Mucosa of stomach (tissue), 1 donor: ENCODE measurements at regions not wholly inside any gene's neighbourhood (a gene's known extent, or its start where the extent isn't known, plus 50 kb on each side); places are given as distances from the start of the nearest gene placed in this dataset.

Experiments
- H3K27me3 ChIP-seq: one replicate; pipeline ENCODE4 v1.7.0; 2013; ENCODE audit warnings: mild to moderate bottlenecking, low read length; ENCODE audit not compliant: control insufficient read depth, insufficient read depth
- H3K36me3 ChIP-seq: one replicate; pipeline ENCODE4 v1.7.0; 2013; ENCODE audit warnings: low read length; ENCODE audit not compliant: control insufficient read depth, insufficient read depth
- H3K4me1 ChIP-seq: one replicate; pipeline ENCODE4 v1.7.0; 2013; ENCODE audit warnings: mild to moderate bottlenecking, low read length; ENCODE audit not compliant: control insufficient read depth, insufficient read depth
- H3K4me3 ChIP-seq: one replicate; pipeline ENCODE4 v1.7.0; 2013; ENCODE audit warnings: low read length
- H3K9ac ChIP-seq: one replicate; pipeline ENCODE4 v1.7.0; 2013; ENCODE audit warnings: mild to moderate bottlenecking, low read length, moderate library complexity
- H3K9me3 ChIP-seq: one replicate; pipeline ENCODE4 v1.7.0; 2013; ENCODE audit warnings: mild to moderate bottlenecking, low read length, moderate library complexity; ENCODE audit not compliant: control insufficient read depth
- donor health status: Pancreatic carcinoma.

- Histone ChIP-seq H3K9me3 (no peaks in the 10 kb centered on the region), H3K9ac (no peak overlapping the region), H3K27me3 (no peaks in the 10 kb centered on the region), H3K36me3 (no peaks in the 10 kb centered on the region), H3K4me1 (no peaks in the 10 kb centered on the region), H3K4me3 (no peak overlapping the region)
Measured at GRCh38 chr1:198927129-198927528, 288.3 kb downstream of the PTPRC start.

GRCh38 chr1:198929111-198929604 is 290.3 kb downstream of the PTPRC start:
- Histone ChIP-seq H3K9ac (no peak overlapping the region), H3K4me3 (no peak overlapping the region), H3K4me1 (no peaks in the 10 kb centered on the region), H3K36me3 (no peaks in the 10 kb centered on the region), H3K9me3 (no peaks in the 10 kb centered on the region), H3K27me3 (no peaks in the 10 kb centered on the region)

- Histone ChIP-seq H3K4me1 (no peaks in the 10 kb centered on the region), H3K4me3 (no peak overlapping the region)
Measured at GRCh38 chr1:198929961-198930599, 291.2 kb downstream of the PTPRC start.

GRCh38 chr1:198932351-198932991 is 293.6 kb downstream of the PTPRC start:
- Histone ChIP-seq H3K9me3 (no peaks in the 10 kb centered on the region), H3K4me3 (no peak overlapping the region), H3K9ac (no peak overlapping the region), H3K36me3 (no peaks in the 10 kb centered on the region), H3K4me1 (peaks cover 5% of the 10 kb centered on the region), H3K27me3 (no peaks in the 10 kb centered on the region)

More at GRCh38 chr1:198929961-198930599, 291.2 kb downstream of the PTPRC start:
- no peaks in the 10 kb centered on the region for H3K27me3 ChIP-seq
- H3K36me3 ChIP-seq, result no peaks in the 10 kb centered on the region
- H3K9ac ChIP-seq, result peak overlapping the region; percentile 35
- H3K9me3 ChIP-seq, result no peaks in the 10 kb centered on the region

- Histone ChIP-seq H3K4me1 (peaks cover 5% of the 10 kb centered on the region), H3K9me3 (no peaks in the 10 kb centered on the region), H3K36me3 (no peaks in the 10 kb centered on the region), H3K27me3 (no peaks in the 10 kb centered on the region), H3K9ac (no peak overlapping the region), H3K4me3 (no peak overlapping the region)
Measured at GRCh38 chr1:198933515-198934222, 294.8 kb downstream of the PTPRC start.

- Histone ChIP-seq H3K36me3 (no peaks in the 10 kb centered on the region), H3K9me3 (no peaks in the 10 kb centered on the region), H3K27me3 (no peaks in the 10 kb centered on the region), H3K4me3 (no peak overlapping the region), H3K4me1 (peaks cover 5% of the 10 kb centered on the region), H3K9ac (no peak overlapping the region)
Measured at GRCh38 chr1:198934426-198934825, 295.6 kb downstream of the PTPRC start.

GRCh38 chr1:198934901-198935305 is 296.1 kb downstream of the PTPRC start:
- no peaks in the 10 kb centered on the region for H3K27me3 ChIP-seq
- peaks cover 5% of the 10 kb centered on the region for H3K4me1 ChIP-seq
- peak overlapping the region; percentile 31 for H3K4me3 ChIP-seq
- no peaks in the 10 kb centered on the region for H3K36me3 ChIP-seq
- no peaks in the 10 kb centered on the region for H3K9me3 ChIP-seq
- no peak overlapping the region for H3K9ac ChIP-seq

- Histone ChIP-seq H3K9me3 (no peaks in the 10 kb centered on the region), H3K9ac (peak overlapping the region; percentile 28), H3K4me3 (peak overlapping the region; percentile 31), H3K36me3 (no peaks in the 10 kb centered on the region), H3K27me3 (no peaks in the 10 kb centered on the region), H3K4me1 (peaks cover 5% of the 10 kb centered on the region)
Measured at GRCh38 chr1:198935306-198935921, 296.6 kb downstream of the PTPRC start.

- H3K4me3 ChIP-seq, result no peak overlapping the region
- peak overlapping the region; percentile 23 for H3K9ac ChIP-seq
- no peaks in the 10 kb centered on the region for H3K36me3 ChIP-seq
- peaks cover 5% of the 10 kb centered on the region for H3K4me1 ChIP-seq
- H3K27me3 ChIP-seq, result no peaks in the 10 kb centered on the region
- no peaks in the 10 kb centered on the region for H3K9me3 ChIP-seq
Measured at GRCh38 chr1:198936371-198937083, 297.7 kb downstream of the PTPRC start.

GRCh38 chr1:198937231-198938031 is 298.6 kb downstream of the PTPRC start:
- Histone ChIP-seq H3K9ac (peak overlapping the region; percentile 23), H3K27me3 (no peaks in the 10 kb centered on the region), H3K36me3 (no peaks in the 10 kb centered on the region), H3K9me3 (no peaks in the 10 kb centered on the region), H3K4me1 (peaks cover 5% of the 10 kb centered on the region), H3K4me3 (no peak overlapping the region)

- Histone ChIP-seq H3K9ac (no peak overlapping the region), H3K4me3 (no peak overlapping the region)
Measured at GRCh38 chr1:198939286-198939685, 300.4 kb downstream of the PTPRC start.

More at GRCh38 chr1:198939286-198939685, 300.4 kb downstream of the PTPRC start:
- Histone ChIP-seq H3K9me3 (no peaks in the 10 kb centered on the region), H3K27me3 (no peaks in the 10 kb centered on the region), H3K4me1 (peaks cover 5% of the 10 kb centered on the region), H3K36me3 (no peaks in the 10 kb centered on the region)
